Mesendoderm (in vitro differentiated cells): ENCODE measurements at regions not wholly inside any gene's neighbourhood (a gene's known extent, or its start where the extent isn't known, plus 50 kb on each side); places are given as distances from the start of the nearest gene placed in this dataset.
"Not testable (repeated sequence)": the region's sequence is repeated elsewhere in the genome, so short reads cannot be mapped to it uniquely, and the experiment has no call there.

Source experiments
- DNase-seq: peaks from one replicate; pipeline ENCODE4 v3.0.0; 2013
- H2AK5ac ChIP-seq: 2 replicates; pipeline ENCODE4 v1.6.1; 2013; ENCODE audit warnings: low read length, inconsistent platforms
- H2BK120ac ChIP-seq: 2 replicates; pipeline ENCODE4 v1.6.1; 2013; ENCODE audit warnings: low read depth, mild to moderate bottlenecking, low read length, moderate library complexity, mixed read lengths
- H2BK15ac ChIP-seq: replicated peaks from 2 replicates; pipeline ENCODE4 v1.6.1; 2013; ENCODE audit warnings: low read depth, mild to moderate bottlenecking, moderate library complexity
- H2BK5ac ChIP-seq: 2 replicates; pipeline ENCODE4 v1.6.1; 2013; ENCODE audit warnings: low read length, inconsistent platforms
- H3K18ac ChIP-seq: 2 replicates; pipeline ENCODE4 v1.6.1; 2013; ENCODE audit warnings: mild to moderate bottlenecking, low read length, mixed read lengths
- H3K23ac ChIP-seq: one replicate; pipeline ENCODE4 v1.6.1; 2013; ENCODE audit warnings: low read length
- H3K27ac ChIP-seq: 2 replicates; pipeline ENCODE4 v1.5.1; 2013; ENCODE audit warnings: low read depth, mild to moderate bottlenecking, inconsistent platforms, low read length, moderate library complexity
- H3K27me3 ChIP-seq: 2 replicates; pipeline ENCODE4 v1.6.1; 2013; ENCODE audit warnings: low read length, control low read depth, mild to moderate bottlenecking, inconsistent platforms; ENCODE audit not compliant: insufficient read depth, poor library complexity
- H3K36me3 ChIP-seq: 2 replicates; pipeline ENCODE4 v1.6.1; 2013; ENCODE audit warnings: low read length, inconsistent platforms; ENCODE audit not compliant: control insufficient read depth, insufficient read depth
- H3K4ac ChIP-seq: one replicate; pipeline ENCODE4 v1.6.1; 2013; ENCODE audit warnings: low read depth, mild to moderate bottlenecking, low read length, moderate library complexity
- H3K4me1 ChIP-seq: 2 replicates; pipeline ENCODE4 v1.6.1; 2013; ENCODE audit warnings: low read depth, low read length, inconsistent platforms; ENCODE audit not compliant: control insufficient read depth
- H3K4me2 ChIP-seq: 2 replicates; pipeline ENCODE4 v1.6.1; 2013; ENCODE audit warnings: low read length
- H3K4me3 ChIP-seq: 2 replicates; pipeline ENCODE4 v1.5.1; 2013; ENCODE audit warnings: mild to moderate bottlenecking, low read length
- H3K56ac ChIP-seq: one replicate; pipeline ENCODE4 v1.6.1; 2013; ENCODE audit warnings: low read length
- H3K79me1 ChIP-seq: 2 replicates; pipeline ENCODE4 v1.6.1; 2013; ENCODE audit warnings: low read length, inconsistent platforms
- H3K79me2 ChIP-seq: 2 replicates; pipeline ENCODE4 v1.6.1; 2013; ENCODE audit warnings: mild to moderate bottlenecking, low read length; ENCODE audit not compliant: control insufficient read depth, insufficient read depth
- H3K9ac ChIP-seq: 2 replicates; pipeline ENCODE4 v1.6.1; 2013; ENCODE audit warnings: low read length, inconsistent platforms
- H4K5ac ChIP-seq: one replicate; pipeline ENCODE4 v1.6.1; 2013; ENCODE audit warnings: low read length
- H4K8ac ChIP-seq: one replicate; pipeline ENCODE4 v1.6.1; 2013; ENCODE audit warnings: low read depth, mild to moderate bottlenecking, control low read depth, low read length, moderate library complexity
- WGBS: extraction: QIAGEN DNeasy Blood & Tissue Kit; methylation state at CpG from one replicate; pipeline ENCODE4 v1.1.7; 2013; ENCODE audit warnings: low lambda C conversion rate, missing lambda C conversion rate; ENCODE audit not compliant: insufficient coverage; ENCODE audit errors: extremely low coverage; 5-methylcytosine and 5-hydroxymethylcytosine counted together

GRCh38 chr5:121106721-121107690, 642.9 kb downstream of the PRR16 start:
- H3K4me2 ChIP-seq, DNase-seq, H3K18ac ChIP-seq, H2BK15ac ChIP-seq, H3K27ac ChIP-seq, H3K23ac ChIP-seq, H3K4me3 ChIP-seq, H3K4ac ChIP-seq, H2BK5ac ChIP-seq, H3K4me1 ChIP-seq, H2AK5ac ChIP-seq, H3K79me2 ChIP-seq, H2BK120ac ChIP-seq, H3K27me3 ChIP-seq, H3K9ac ChIP-seq, H4K5ac ChIP-seq, H4K8ac ChIP-seq, H3K36me3 ChIP-seq, H3K56ac ChIP-seq, H3K79me1 ChIP-seq: not testable (repeated sequence)
- no CpG with 5 or more reads among the region's 33 CpGs for WGBS

GRCh38 chr5:121108725-121109124, 644.6 kb downstream of the PRR16 start:
- no peak overlapping the region for H3K4me3 ChIP-seq
- no peak overlapping the region for H3K23ac ChIP-seq
- no peak overlapping the region for H3K27ac ChIP-seq
- H4K5ac ChIP-seq: no peak overlapping the region
- H3K79me1 ChIP-seq: no peaks in the 10 kb centered on the region
- no peak overlapping the region for H2BK5ac ChIP-seq
- H3K79me2 ChIP-seq: no peaks in the 10 kb centered on the region
- no peak overlapping the region for H2BK120ac ChIP-seq
- H3K4ac ChIP-seq: no peak overlapping the region
- H3K9ac ChIP-seq: no peak overlapping the region
- H4K8ac ChIP-seq: no peak overlapping the region
- DNase-seq: peak; percentile 14
- H3K18ac ChIP-seq: no peak overlapping the region
- WGBS: no CpG with 5 or more reads among the region's 10 CpGs
- H3K36me3 ChIP-seq: no peaks in the 10 kb centered on the region
- no peaks in the 10 kb centered on the region for H3K27me3 ChIP-seq
- no peak overlapping the region for H3K56ac ChIP-seq
- no peaks in the 10 kb centered on the region for H3K4me1 ChIP-seq
- no peak overlapping the region for H2AK5ac ChIP-seq
- H2BK15ac ChIP-seq: no peak overlapping the region
- H3K4me2 ChIP-seq: no peak overlapping the region

GRCh38 chr5:121109817-121110216, 645.7 kb downstream of the PRR16 start:
- no peaks in the 10 kb centered on the region for H3K27me3 ChIP-seq
- no peak overlapping the region for H2BK120ac ChIP-seq
- WGBS: no CpG with 5 or more reads among the region's 1 CpG
- no peak overlapping the region for H2BK15ac ChIP-seq
- H3K27ac ChIP-seq: no peak overlapping the region
- no peaks in the 10 kb centered on the region for H3K79me2 ChIP-seq
- no peak overlapping the region for H3K56ac ChIP-seq
- H3K4ac ChIP-seq: no peak overlapping the region
- H2AK5ac ChIP-seq: no peak overlapping the region
- no peak overlapping the region for H4K5ac ChIP-seq
- H3K4me1 ChIP-seq: no peaks in the 10 kb centered on the region
- no peak overlapping the region for H3K23ac ChIP-seq
- no peak overlapping the region for H3K18ac ChIP-seq
- no peaks in the 10 kb centered on the region for H3K36me3 ChIP-seq
- no peak overlapping the region for H3K9ac ChIP-seq
- H3K4me3 ChIP-seq: no peak overlapping the region
- H3K4me2 ChIP-seq: no peak overlapping the region
- no peak overlapping the region for H2BK5ac ChIP-seq
- no peak overlapping the region for H4K8ac ChIP-seq
- DNase-seq: no peak
- no peaks in the 10 kb centered on the region for H3K79me1 ChIP-seq

DNA sequence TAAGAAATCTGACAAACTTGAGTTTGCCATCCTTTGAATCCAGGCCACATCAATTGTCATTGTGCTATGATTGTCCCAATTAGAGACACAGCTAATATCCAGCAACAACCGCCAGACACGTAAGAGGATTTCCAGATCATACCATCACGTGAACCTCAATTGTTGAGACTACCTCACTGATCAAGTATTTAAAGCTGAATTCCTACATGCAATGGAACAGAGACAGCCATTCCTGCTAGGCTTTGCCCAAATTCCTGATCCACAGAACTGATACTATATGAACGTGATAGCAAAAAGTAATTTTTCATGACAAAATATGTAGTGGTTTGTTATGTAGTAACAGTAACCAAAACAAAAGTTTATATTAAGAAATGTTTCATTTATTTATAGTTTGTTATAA, 657.7 kb downstream of the PRR16 start:
- H3K27me3 ChIP-seq: no peaks in the 10 kb centered on the region
- H3K79me1 ChIP-seq: no peaks in the 10 kb centered on the region
- no peak overlapping the region for H3K9ac ChIP-seq
- H3K4me2 ChIP-seq: no peak overlapping the region
- H2AK5ac ChIP-seq: no peak overlapping the region
- no peak overlapping the region for H3K27ac ChIP-seq
- peak; percentile 65 for DNase-seq
- H4K5ac ChIP-seq: no peak overlapping the region
- no peaks in the 10 kb centered on the region for H3K79me2 ChIP-seq
- H3K18ac ChIP-seq: no peak overlapping the region
- H2BK120ac ChIP-seq: no peak overlapping the region
- no peak overlapping the region for H3K4me3 ChIP-seq
- no peaks in the 10 kb centered on the region for H3K4me1 ChIP-seq
- H3K36me3 ChIP-seq: no peaks in the 10 kb centered on the region
- no peak overlapping the region for H2BK15ac ChIP-seq
- WGBS: no CpG with 5 or more reads among the region's 4 CpGs
- no peak overlapping the region for H2BK5ac ChIP-seq
- H3K23ac ChIP-seq: no peak overlapping the region
- H3K56ac ChIP-seq: no peak overlapping the region
- H4K8ac ChIP-seq: no peak overlapping the region
- no peak overlapping the region for H3K4ac ChIP-seq

DNA sequence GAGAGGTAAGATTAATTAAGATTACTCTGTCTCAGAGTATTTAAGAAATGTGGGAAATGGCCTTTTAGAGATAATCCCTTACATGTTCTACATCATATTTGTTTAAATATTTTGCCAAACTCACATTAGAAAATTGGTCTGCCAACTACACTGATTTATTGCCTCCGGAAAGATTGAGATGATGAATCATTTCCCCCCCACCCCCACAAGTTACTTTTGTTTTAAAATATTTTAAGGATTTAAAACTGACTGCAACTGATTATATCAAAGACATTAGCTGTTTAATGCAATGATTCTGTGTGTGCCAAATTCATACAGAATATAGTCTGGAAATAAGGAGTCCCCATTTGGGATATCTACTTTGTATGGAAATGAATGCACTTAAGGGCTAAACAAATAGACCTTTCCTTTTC, 674.4 kb downstream of the PRR16 start:
- no peak for DNase-seq
- WGBS: no CpG with 5 or more reads among the region's 1 CpG
- no peak overlapping the region for H4K8ac ChIP-seq
- H3K4ac ChIP-seq: no peak overlapping the region
- no peak overlapping the region for H2BK5ac ChIP-seq
- H3K36me3 ChIP-seq: no peaks in the 10 kb centered on the region
- no peaks in the 10 kb centered on the region for H3K27me3 ChIP-seq
- no peaks in the 10 kb centered on the region for H3K4me1 ChIP-seq
- no peaks in the 10 kb centered on the region for H3K79me1 ChIP-seq
- H3K23ac ChIP-seq: no peak overlapping the region
- no peak overlapping the region for H3K56ac ChIP-seq
- no peak overlapping the region for H3K18ac ChIP-seq
- no peak overlapping the region for H3K4me3 ChIP-seq
- H2AK5ac ChIP-seq: no peak overlapping the region
- no peak overlapping the region for H3K4me2 ChIP-seq
- H3K9ac ChIP-seq: no peak overlapping the region
- no peak overlapping the region for H4K5ac ChIP-seq
- H3K79me2 ChIP-seq: no peaks in the 10 kb centered on the region
- H3K27ac ChIP-seq: no peak overlapping the region
- H2BK15ac ChIP-seq: no peak overlapping the region
- H2BK120ac ChIP-seq: no peak overlapping the region
